GM23248 (cell line): ENCODE measurements at regions not wholly inside any gene's neighbourhood (a gene's known extent, or its start where the extent isn't known, plus 50 kb on each side); places are given as distances from the start of the nearest gene placed in this dataset.

Source experiments
- EZH2 ChIP-seq: fragments of 200-600 bp; sonication (generic); IDR thresholded peaks from 2 replicates; pipeline ENCODE4 v1.6.1; 2018; ENCODE audit warnings: antibody characterized with exemption, mild to moderate bottlenecking; ENCODE audit not compliant: insufficient read depth, poor library complexity, severe bottlenecking
- EZH2phosphoT487 ChIP-seq: fragments of 200-600 bp; sonication (generic); IDR thresholded peaks from 2 replicates; pipeline ENCODE4 v1.6.1; 2018; ENCODE audit warnings: antibody characterized with exemption, moderate library complexity, mild to moderate bottlenecking, low read depth; ENCODE audit not compliant: insufficient read depth

DNA sequence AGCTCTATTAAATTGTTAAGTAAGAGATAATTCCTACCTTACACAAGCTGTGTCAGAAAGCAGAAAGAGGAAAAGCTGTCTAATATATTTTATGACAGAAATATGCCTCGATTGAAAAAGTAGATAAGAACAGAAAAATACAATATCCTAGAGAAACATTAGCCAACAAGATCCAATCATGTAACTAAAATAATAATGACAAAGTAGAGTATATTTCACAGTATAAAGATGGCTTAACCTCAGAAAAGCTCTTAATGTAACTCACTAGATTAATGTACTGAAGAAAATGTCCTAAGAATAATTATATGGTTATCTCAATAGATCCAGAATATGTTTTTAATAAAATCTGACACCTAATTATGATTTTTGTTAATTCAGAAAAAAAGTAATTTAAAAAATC is 89.8 kb upstream of the HABP2 start:
- TF ChIP-seq EZH2phosphoT487, result no peak
- no peak for TF ChIP-seq EZH2
